ENCODE measurements at regions not wholly inside any gene's neighbourhood (a gene's known extent, or its start where the extent isn't known, plus 50 kb on each side); places are given as distances from the start of the nearest gene placed in this dataset.
A peak's percentile ranks its signal among the peaks of the same experiment; 100 is the strongest.

DNA sequence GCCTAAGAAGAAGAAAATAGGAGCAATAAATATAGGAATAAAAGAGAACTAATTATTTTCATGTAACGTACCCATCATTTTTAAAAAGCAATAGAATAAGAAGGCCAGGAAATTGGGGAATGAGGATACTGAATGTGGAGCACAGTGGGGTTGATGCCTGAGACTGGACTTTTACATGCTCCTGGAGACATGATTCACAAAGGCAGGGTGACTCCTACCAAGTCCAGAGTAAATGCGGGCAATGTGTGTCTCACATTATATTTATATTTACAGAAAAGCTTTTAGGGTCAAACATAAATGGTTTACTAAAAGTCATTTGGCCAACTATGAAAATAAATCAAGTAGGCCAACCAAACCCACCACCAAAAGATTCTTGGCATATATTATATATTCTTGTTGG, 87.9 kb upstream of the COL5A2 start:
- ATAC-seq (ENCODE audit: insufficient number of reproducible peaks, low FRiP score, low read depth) (no peak), DNase-seq (ENCODE audit: low spot score) (no peak)
- no peak overlapping the region for H3K4me3 ChIP-seq
- no peaks in the 10 kb centered on the region for H3K36me3 ChIP-seq
- no peaks in the 10 kb centered on the region for H3K27me3 ChIP-seq (replicated peaks; ENCODE audit: insufficient read depth)
- H3K4me1 ChIP-seq (ENCODE audit: control insufficient read depth in 1 of 2, low read depth in 2 of 2) = peaks cover 9 to 13% of the 10 kb centered on the region in 2 donors
- H3K9me3 ChIP-seq = no peaks in the 10 kb centered on the region
- H3K27ac ChIP-seq = peak overlapping the region in 1 of 2 donors; percentile 46
- TF ChIP-seq CTCF (IDR thresholded peaks at IDR 0.05) = no peak

DNA sequence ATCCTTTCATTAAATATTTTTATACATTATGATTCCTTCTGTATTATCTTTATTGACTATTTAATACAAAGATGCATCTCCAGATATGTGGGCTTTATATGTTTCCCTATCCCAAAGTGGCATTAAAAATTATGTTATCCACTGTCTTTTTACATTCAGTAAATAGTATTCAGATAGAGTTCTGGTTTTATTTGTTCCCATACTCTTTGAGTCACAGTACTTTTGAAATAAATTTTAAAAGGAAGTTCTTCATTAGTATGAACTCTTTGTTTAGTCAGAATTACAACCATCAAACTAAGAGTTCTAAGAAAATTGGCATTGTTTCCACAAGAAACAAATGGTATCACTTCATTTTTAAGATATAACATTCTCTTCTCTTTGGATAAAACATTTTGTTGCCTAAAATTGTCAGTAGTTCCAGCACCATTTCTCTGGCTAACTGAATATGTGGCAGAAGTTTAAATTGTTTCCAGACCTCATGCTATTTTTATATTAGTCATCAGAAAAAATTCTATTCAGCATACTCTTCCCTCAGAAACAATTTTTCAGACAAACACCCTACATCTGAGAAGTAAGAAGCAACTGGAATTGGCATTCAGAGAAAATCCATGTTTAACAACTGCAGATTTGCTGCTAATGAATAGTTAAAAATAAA, 88.5 kb upstream of the COL5A2 start:
- ATAC-seq (ENCODE audit: insufficient number of reproducible peaks, low FRiP score, low read depth) = no peak
- TF ChIP-seq CTCF (IDR thresholded peaks at IDR 0.05) = no peak
- DNase-seq (ENCODE audit: low spot score) = no peak
- H3K9me3 ChIP-seq = no peaks in the 10 kb centered on the region
- H3K36me3 ChIP-seq = no peaks in the 10 kb centered on the region
- no peak overlapping the region for H3K4me3 ChIP-seq
- H3K4me1 ChIP-seq (ENCODE audit: control insufficient read depth in 1 of 2, low read depth in 2 of 2) = peaks cover 9 to 13% of the 10 kb centered on the region in 2 donors
- no peaks in the 10 kb centered on the region for H3K27me3 ChIP-seq (replicated peaks; ENCODE audit: insufficient read depth)
- H3K27ac ChIP-seq = peak overlapping the region in 1 of 2 donors; percentile 46

DNA sequence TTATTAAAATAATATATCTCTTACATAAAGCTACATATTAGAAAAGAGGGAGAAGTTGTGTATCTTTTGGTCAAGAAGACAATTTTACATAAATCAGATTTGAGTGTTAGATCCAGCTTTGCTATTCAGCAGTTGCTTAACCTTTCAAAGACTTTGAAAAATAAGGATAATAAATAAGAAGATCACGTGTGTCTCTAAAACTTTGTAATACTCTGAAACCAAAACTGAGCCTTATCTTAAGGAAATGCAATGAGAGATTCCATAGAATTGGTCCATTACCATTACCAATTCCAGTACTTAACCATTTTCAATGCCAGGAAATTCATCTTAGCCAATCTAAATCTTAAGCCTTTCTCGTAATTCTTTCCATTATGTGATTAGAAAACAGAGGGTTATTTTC, 89.2 kb upstream of the COL5A2 start:
- no peak for TF ChIP-seq CTCF (IDR thresholded peaks at IDR 0.05)
- H3K27ac ChIP-seq = no peak overlapping the region
- no peaks in the 10 kb centered on the region for H3K27me3 ChIP-seq (replicated peaks; ENCODE audit: insufficient read depth)
- no peaks in the 10 kb centered on the region for H3K9me3 ChIP-seq
- H3K4me1 ChIP-seq (ENCODE audit: control insufficient read depth in 1 of 2, low read depth in 2 of 2) = peaks cover 9 to 13% of the 10 kb centered on the region in 2 donors
- H3K4me3 ChIP-seq = no peak overlapping the region
- no peak for DNase-seq (ENCODE audit: low spot score)
- ATAC-seq (ENCODE audit: insufficient number of reproducible peaks, low FRiP score, low read depth) = no peak
- no peaks in the 10 kb centered on the region for H3K36me3 ChIP-seq

DNA sequence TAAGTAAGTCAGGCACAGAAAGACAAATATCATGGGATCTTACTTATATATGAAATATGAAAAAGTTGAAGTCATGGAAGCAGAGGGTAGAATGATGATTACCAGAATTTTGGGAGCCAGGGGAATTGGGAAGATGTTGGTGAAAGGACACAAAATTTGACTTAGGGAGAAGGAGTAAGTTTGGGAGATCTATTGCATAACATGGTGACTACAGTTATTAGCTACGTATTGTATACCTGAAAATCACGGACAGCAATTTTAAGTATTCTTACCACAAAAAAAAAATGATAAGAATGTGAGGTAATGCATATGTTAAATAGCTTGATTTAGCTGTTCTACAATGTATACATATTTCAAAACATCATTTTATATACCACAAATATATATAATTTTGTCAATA, 94.2 kb upstream of the COL5A2 start:
- Histone ChIP-seq H3K4me1 (ENCODE audit: control insufficient read depth in 1 of 2, low read depth in 2 of 2) (no peaks in the 10 kb centered on the region), H3K4me3 (no peak overlapping the region), H3K27me3 (replicated peaks; ENCODE audit: insufficient read depth) (no peaks in the 10 kb centered on the region), H3K36me3 (no peaks in the 10 kb centered on the region), H3K9me3 (no peaks in the 10 kb centered on the region), H3K27ac (no peak overlapping the region)
- DNase-seq (ENCODE audit: low spot score) (no peak), ATAC-seq (ENCODE audit: insufficient number of reproducible peaks, low FRiP score, low read depth) (no peak)
- no peak for TF ChIP-seq CTCF (IDR thresholded peaks at IDR 0.05)

DNA sequence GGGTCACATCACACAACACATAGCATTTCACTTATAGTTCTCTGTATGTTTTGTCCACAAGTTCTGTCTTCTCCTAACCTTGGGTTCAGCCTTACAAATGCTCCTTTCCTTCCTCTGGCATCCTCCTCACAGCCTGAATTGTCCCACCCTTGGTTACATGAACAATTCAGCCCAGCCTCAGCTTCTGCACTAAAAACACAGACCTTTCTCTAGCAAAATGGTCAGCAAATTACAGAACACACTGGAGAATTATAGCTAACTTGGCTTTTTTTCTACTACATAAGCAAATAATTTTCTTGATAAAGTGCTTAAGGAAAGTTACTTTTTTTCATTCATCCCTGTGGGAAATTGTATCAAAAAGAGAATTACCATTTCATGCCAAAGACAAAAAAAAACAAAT, 94.8 kb upstream of the COL5A2 start:
- DNase-seq (ENCODE audit: low spot score) = no peak
- no peak overlapping the region for H3K4me3 ChIP-seq
- ATAC-seq (ENCODE audit: insufficient number of reproducible peaks, low FRiP score, low read depth) = no peak
- H3K36me3 ChIP-seq = no peaks in the 10 kb centered on the region
- no peaks in the 10 kb centered on the region for H3K9me3 ChIP-seq
- no peak for TF ChIP-seq CTCF (IDR thresholded peaks at IDR 0.05)
- H3K27me3 ChIP-seq (replicated peaks; ENCODE audit: insufficient read depth) = no peaks in the 10 kb centered on the region
- H3K27ac ChIP-seq = no peak overlapping the region
- no peaks in the 10 kb centered on the region for H3K4me1 ChIP-seq (ENCODE audit: control insufficient read depth in 1 of 2, low read depth in 2 of 2)
